PC-3 (cell line): ENCODE measurements at regions not wholly inside any gene's neighbourhood (a gene's known extent, or its start where the extent isn't known, plus 50 kb on each side); places are given as distances from the start of the nearest gene placed in this dataset.

Source experiments
- ATAC-seq: fragments of 200-7000 bp; cut with Tn5 transposase; 2 replicates; pipeline ENCODE4 v1.9.1; 2020; ENCODE audit warnings: mild to moderate bottlenecking, moderate library complexity
- BruUV-seq: library from RNA; stranded (reverse); fragments of 400-500 nt; replicated peaks from 2 replicates; lab custom pipeline; 2021; lab: Mats Ljungman, UMichigan
- CTCF ChIA-PET: fragments of 300-600 bp; sonication (Branson Sonifier 250); formaldehyde crosslinking; loops from one replicate; lab custom pipeline; 2022; ENCODE audit warnings: antibody characterized with exemption; lab: Charles Lee
- POLR2A ChIA-PET: fragments of 300-600 bp; sonication (Branson Sonifier 250); formaldehyde crosslinking; loops from one replicate; lab custom pipeline; 2022; ENCODE audit warnings: antibody characterized with exemption; ENCODE audit not compliant: unreplicated experiment; lab: Charles Lee
- DNase-seq: peaks from one replicate; pipeline ENCODE4 v3.0.0-alpha.2; 2015
- H2AFZ ChIP-seq: fragments of 300-600 bp; sonication (generic); 2 replicates; pipeline ENCODE4 v1.6.0; 2016; ENCODE audit warnings: antibody characterized with exemption, low read length
- H3F3A ChIP-seq: fragments of 300-600 bp; sonication (generic); one replicate; pipeline ENCODE4 v1.6.0; 2017; ENCODE audit warnings: antibody characterized with exemption, low read length, control low read depth, mild to moderate bottlenecking; ENCODE audit not compliant: unreplicated experiment
- H3K27ac ChIP-seq: fragments of 300-600 bp; sonication (generic); 2 replicates; pipeline ENCODE4 v1.5.1; 2016; ENCODE audit warnings: mild to moderate bottlenecking, low read length
- H3K27me3 ChIP-seq: fragments of 300-600 bp; sonication (generic); 2 replicates; pipeline ENCODE4 v1.6.1; 2016; ENCODE audit warnings: low read length, mixed read lengths
- H3K36me3 ChIP-seq: fragments of 300-600 bp; sonication (generic); 2 replicates; pipeline ENCODE4 v1.6.1; 2016; ENCODE audit warnings: low read depth, mixed run types, low read length, mixed read lengths
- H3K4me1 ChIP-seq: fragments of 300-600 bp; sonication (generic); 2 replicates; pipeline ENCODE4 v1.5.1; 2016; ENCODE audit warnings: low read length; ENCODE audit not compliant: insufficient read depth
- H3K4me2 ChIP-seq: fragments of 300-600 bp; sonication (generic); 2 replicates; pipeline ENCODE4 v1.6.0; 2016; ENCODE audit warnings: low read length
- H3K4me3 ChIP-seq: fragments of 300-600 bp; sonication (generic); 2 replicates; pipeline ENCODE4 v1.5.1; 2016; ENCODE audit warnings: mild to moderate bottlenecking, low read length, mixed read lengths
- H3K79me2 ChIP-seq: fragments of 300-600 bp; sonication (generic); 2 replicates; pipeline ENCODE4 v1.6.1; 2017; ENCODE audit warnings: low read length, mixed read lengths
- H3K9ac ChIP-seq: fragments of 300-600 bp; sonication (generic); 2 replicates; pipeline ENCODE4 v1.6.0; 2016; ENCODE audit warnings: mild to moderate bottlenecking, low read length
- H3K9me2 ChIP-seq: fragments of 300-600 bp; sonication (generic); replicated peaks from 2 replicates; pipeline ENCODE4 v1.6.1; 2016; ENCODE audit warnings: mixed run types, low read length, mixed read lengths
- H3K9me3 ChIP-seq: fragments of 300-600 bp; sonication (generic); 2 replicates; pipeline ENCODE4 v1.6.1; 2016; ENCODE audit warnings: low read length, mixed read lengths
- H4K20me1 ChIP-seq: fragments of 300-600 bp; sonication (generic); 2 replicates; pipeline ENCODE4 v1.6.1; 2016; ENCODE audit warnings: low read length, mixed read lengths
- EZH2 ChIP-seq: fragments of 300-600 bp; sonication (generic); IDR thresholded peaks from one replicate; pipeline ENCODE4 v1.6.1; 2017; ENCODE audit warnings: antibody characterized with exemption, mild to moderate bottlenecking, low read length; ENCODE audit not compliant: unreplicated experiment
- EZH2phosphoT487 ChIP-seq: fragments of 300-600 bp; sonication (generic); IDR thresholded peaks from 2 replicates; pipeline ENCODE4 v1.6.1; 2018; ENCODE audit warnings: mild to moderate bottlenecking, antibody characterized with exemption, low read length, borderline replicate concordance
- intact Hi-C: fragments of 100-400 bp; cut with micrococcal nuclease; formaldehyde crosslinking; loops from 2 replicates; pipeline ENCODE4 v1.9.0; 2023
- TF ChIP-seq, protein P1 (sequence below): fragments of 300-600 bp; sonication (generic); conservative IDR thresholded peaks from 2 replicates; pipeline ENCODE4 v1.5.1; 2017; ENCODE audit warnings: antibody characterized with exemption, low read depth, mild to moderate bottlenecking, low read length

GRCh38 chr7:156459582-156459981 lies 181.0 kb upstream of the RNF32 start:
- no peaks in the 10 kb centered on the region for H3K4me1 ChIP-seq
- ChIA-PET POLR2A (no interaction called here), CTCF (no interaction called here)
- no peaks in the 10 kb centered on the region for H3K9me2 ChIP-seq
- no peak overlapping the region for H3K4me3 ChIP-seq
- no peak for ATAC-seq
- no peaks in the 10 kb centered on the region for H3K36me3 ChIP-seq
- H3K27me3 ChIP-seq: peaks cover 59% of the 10 kb centered on the region
- no peaks in the 10 kb centered on the region for H3K79me2 ChIP-seq
- H3K9ac ChIP-seq: no peak overlapping the region
- no peaks in the 10 kb centered on the region for H3F3A ChIP-seq
- no peak overlapping the region for H2AFZ ChIP-seq
- BruUV-seq: no TSS peak
- no peak overlapping the region for H3K4me2 ChIP-seq
- no peak overlapping the region for H3K27ac ChIP-seq
- no peak for TF ChIP-seq EZH2phosphoT487
- intact Hi-C loops: no loop called here
- DNase-seq: no peak
- no peaks in the 10 kb centered on the region for H4K20me1 ChIP-seq
- H3K9me3 ChIP-seq: no peaks in the 10 kb centered on the region

DNA sequence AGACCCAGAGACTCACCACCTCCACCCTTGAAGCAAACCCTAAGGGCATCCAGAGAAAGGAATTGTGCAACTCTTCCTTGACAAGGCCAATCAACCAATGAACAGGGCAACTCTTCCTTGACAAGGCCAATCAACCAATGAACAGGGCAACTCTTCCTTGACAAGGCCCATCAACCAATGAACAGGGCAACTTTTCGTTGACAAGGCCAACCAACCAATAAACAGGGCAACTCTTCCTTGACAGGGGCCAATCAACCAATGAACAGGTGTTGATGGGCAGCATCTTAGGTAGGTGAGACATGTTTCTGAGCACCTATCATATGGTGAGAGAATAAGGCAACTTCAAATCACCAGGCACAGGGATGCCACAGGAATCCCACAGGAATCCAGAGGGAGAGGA lies 181.5 kb upstream of the RNF32 start:
- ATAC-seq (no peak), DNase-seq (no peak)
- intact Hi-C loops: no loop called here
- ChIA-PET POLR2A (no interaction called here), CTCF (no interaction called here)
- no peak overlapping the region for H2AFZ ChIP-seq
- no peak overlapping the region for H3K9ac ChIP-seq
- no peaks in the 10 kb centered on the region for H4K20me1 ChIP-seq
- H3F3A ChIP-seq: no peaks in the 10 kb centered on the region
- H3K27me3 ChIP-seq: peaks cover 55% of the 10 kb centered on the region
- TF ChIP-seq, protein P1, sequence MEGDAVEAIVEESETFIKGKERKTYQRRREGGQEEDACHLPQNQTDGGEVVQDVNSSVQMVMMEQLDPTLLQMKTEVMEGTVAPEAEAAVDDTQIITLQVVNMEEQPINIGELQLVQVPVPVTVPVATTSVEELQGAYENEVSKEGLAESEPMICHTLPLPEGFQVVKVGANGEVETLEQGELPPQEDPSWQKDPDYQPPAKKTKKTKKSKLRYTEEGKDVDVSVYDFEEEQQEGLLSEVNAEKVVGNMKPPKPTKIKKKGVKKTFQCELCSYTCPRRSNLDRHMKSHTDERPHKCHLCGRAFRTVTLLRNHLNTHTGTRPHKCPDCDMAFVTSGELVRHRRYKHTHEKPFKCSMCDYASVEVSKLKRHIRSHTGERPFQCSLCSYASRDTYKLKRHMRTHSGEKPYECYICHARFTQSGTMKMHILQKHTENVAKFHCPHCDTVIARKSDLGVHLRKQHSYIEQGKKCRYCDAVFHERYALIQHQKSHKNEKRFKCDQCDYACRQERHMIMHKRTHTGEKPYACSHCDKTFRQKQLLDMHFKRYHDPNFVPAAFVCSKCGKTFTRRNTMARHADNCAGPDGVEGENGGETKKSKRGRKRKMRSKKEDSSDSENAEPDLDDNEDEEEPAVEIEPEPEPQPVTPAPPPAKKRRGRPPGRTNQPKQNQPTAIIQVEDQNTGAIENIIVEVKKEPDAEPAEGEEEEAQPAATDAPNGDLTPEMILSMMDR: no peak
- TF ChIP-seq EZH2phosphoT487: no peak
- no peak for TF ChIP-seq EZH2
- H3K9me2 ChIP-seq: no peaks in the 10 kb centered on the region
- H3K79me2 ChIP-seq: no peaks in the 10 kb centered on the region
- no peaks in the 10 kb centered on the region for H3K4me1 ChIP-seq
- no peak overlapping the region for H3K4me3 ChIP-seq
- no TSS peak for BruUV-seq
- H3K27ac ChIP-seq: no peak overlapping the region
- no peaks in the 10 kb centered on the region for H3K36me3 ChIP-seq
- H3K4me2 ChIP-seq: no peak overlapping the region
- no peaks in the 10 kb centered on the region for H3K9me3 ChIP-seq

DNA sequence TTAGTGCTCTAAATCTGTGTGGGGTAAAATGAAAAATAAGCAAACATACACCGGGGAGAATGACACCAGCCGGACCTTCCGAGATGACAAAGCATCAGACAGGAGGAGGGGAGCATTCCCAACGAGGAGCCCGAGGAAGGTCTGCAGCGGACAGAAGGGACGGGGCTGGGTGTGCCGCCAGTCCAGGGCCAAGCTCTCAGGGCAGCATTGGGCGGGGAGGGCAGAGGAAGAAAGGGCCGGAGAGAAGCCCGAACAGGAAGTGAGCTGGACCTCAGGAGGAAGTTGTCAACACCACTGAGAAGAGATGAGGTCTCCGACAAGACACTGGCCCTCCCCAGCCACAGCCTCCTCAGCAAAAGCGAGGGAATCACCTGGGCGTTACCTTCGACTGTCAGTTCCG lies 182.6 kb upstream of the RNF32 start:
- Histone ChIP-seq H2AFZ (no peak overlapping the region), H3K4me3 (no peak overlapping the region), H3K9me2 (no peaks in the 10 kb centered on the region), H3K4me1 (no peaks in the 10 kb centered on the region), H4K20me1 (no peaks in the 10 kb centered on the region), H3K27me3 (peaks cover 58% of the 10 kb centered on the region), H3K4me2 (no peak overlapping the region), H3K9ac (no peak overlapping the region), H3K36me3 (no peaks in the 10 kb centered on the region), H3F3A (no peaks in the 10 kb centered on the region), H3K27ac (no peak overlapping the region), H3K79me2 (no peaks in the 10 kb centered on the region), H3K9me3 (no peaks in the 10 kb centered on the region)
- TF ChIP-seq EZH2: no peak
- no peak for TF ChIP-seq EZH2phosphoT487
- TF ChIP-seq, protein P1: no peak
- BruUV-seq: no TSS peak
- ChIA-PET CTCF (no interaction called here), POLR2A (no interaction called here)
- intact Hi-C loops: no loop called here
- DNase-seq (no peak), ATAC-seq (no peak)
